ENCODE measurements at regions not wholly inside any gene's neighbourhood (a gene's known extent, or its start where the extent isn't known, plus 50 kb on each side); places are given as distances from the start of the nearest gene placed in this dataset.

DNA sequence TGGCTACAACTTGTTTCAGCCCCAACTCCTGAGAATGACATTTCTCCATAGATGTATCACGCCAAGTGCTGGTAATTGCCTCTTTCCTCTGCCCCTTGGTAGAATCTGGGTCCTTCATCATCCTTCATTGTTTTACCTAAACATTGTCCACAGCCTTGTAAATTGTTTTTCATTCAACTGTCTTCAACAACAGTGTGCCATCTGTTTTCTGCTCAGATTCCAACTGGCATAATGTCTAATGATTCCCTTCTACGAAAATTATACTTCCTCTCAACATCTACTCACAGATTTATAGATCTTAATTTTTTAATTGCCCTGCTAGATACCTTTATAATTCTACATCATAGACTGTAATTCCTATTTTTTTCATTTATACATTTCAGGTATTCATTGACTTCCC is 226.9 kb downstream of the TPRG1 start:
- H3K9ac ChIP-seq (ENCODE audit: low read depth, low read length), result no peak overlapping the region
- no peaks in the 10 kb centered on the region for H3K36me3 ChIP-seq (ENCODE audit: insufficient read depth, low read length)
- TF ChIP-seq, protein P1, sequence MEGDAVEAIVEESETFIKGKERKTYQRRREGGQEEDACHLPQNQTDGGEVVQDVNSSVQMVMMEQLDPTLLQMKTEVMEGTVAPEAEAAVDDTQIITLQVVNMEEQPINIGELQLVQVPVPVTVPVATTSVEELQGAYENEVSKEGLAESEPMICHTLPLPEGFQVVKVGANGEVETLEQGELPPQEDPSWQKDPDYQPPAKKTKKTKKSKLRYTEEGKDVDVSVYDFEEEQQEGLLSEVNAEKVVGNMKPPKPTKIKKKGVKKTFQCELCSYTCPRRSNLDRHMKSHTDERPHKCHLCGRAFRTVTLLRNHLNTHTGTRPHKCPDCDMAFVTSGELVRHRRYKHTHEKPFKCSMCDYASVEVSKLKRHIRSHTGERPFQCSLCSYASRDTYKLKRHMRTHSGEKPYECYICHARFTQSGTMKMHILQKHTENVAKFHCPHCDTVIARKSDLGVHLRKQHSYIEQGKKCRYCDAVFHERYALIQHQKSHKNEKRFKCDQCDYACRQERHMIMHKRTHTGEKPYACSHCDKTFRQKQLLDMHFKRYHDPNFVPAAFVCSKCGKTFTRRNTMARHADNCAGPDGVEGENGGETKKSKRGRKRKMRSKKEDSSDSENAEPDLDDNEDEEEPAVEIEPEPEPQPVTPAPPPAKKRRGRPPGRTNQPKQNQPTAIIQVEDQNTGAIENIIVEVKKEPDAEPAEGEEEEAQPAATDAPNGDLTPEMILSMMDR (IDR thresholded peaks at IDR 0.05; ENCODE audit: borderline replicate concordance, extremely low read depth, low read length, poor library complexity, severe bottlenecking), result no peak
- no peak for TF ChIP-seq EZH2 (IDR thresholded peaks at IDR 0.05; ENCODE audit: borderline replicate concordance, low read depth, low read length, severe bottlenecking)
- ATAC-seq (ENCODE audit: insufficient read depth, low read depth) (no peak), DNase-seq (no peak)
- no peak overlapping the region for H2AFZ ChIP-seq (ENCODE audit: low read depth, low read length)
- no peaks in the 10 kb centered on the region for H3K79me2 ChIP-seq (ENCODE audit: insufficient read depth, low read length)
- H3K27me3 ChIP-seq (ENCODE audit: insufficient read depth, low read length, poor library complexity), result no peaks in the 10 kb centered on the region
- H3K4me3 ChIP-seq (ENCODE audit: low read depth in 1 of 2, low read length in 2 of 2), result no peak overlapping the region
- H3K9me3 ChIP-seq (ENCODE audit: insufficient read depth, low read length, severe bottlenecking), result no peaks in the 10 kb centered on the region
- no peak overlapping the region for H3K27ac ChIP-seq (ENCODE audit: low read length)
- H3K4me1 ChIP-seq (ENCODE audit: insufficient read depth, low read length), result no peaks in the 10 kb centered on the region
- no peak overlapping the region for H3K4me2 ChIP-seq (ENCODE audit: insufficient read depth, low read length)
- no peaks in the 10 kb centered on the region for H4K20me1 ChIP-seq (ENCODE audit: insufficient read depth, low read length)

GRCh38 chr3:189401196-189401595 is 229.4 kb downstream of the TPRG1 start:
- Histone ChIP-seq H3K4me2 (ENCODE audit: insufficient read depth, low read length) (no peak overlapping the region), H2AFZ (ENCODE audit: low read depth, low read length) (no peak overlapping the region), H3K36me3 (ENCODE audit: insufficient read depth, low read length) (no peaks in the 10 kb centered on the region), H3K4me3 (ENCODE audit: low read depth in 1 of 2, low read length in 2 of 2) (no peak overlapping the region), H3K27me3 (ENCODE audit: insufficient read depth, low read length, poor library complexity) (no peaks in the 10 kb centered on the region), H3K27ac (ENCODE audit: low read length) (no peak overlapping the region), H3K9ac (ENCODE audit: low read depth, low read length) (no peak overlapping the region), H3K9me3 (ENCODE audit: insufficient read depth, low read length, severe bottlenecking) (no peaks in the 10 kb centered on the region), H3K4me1 (ENCODE audit: insufficient read depth, low read length) (no peaks in the 10 kb centered on the region), H4K20me1 (ENCODE audit: insufficient read depth, low read length) (no peaks in the 10 kb centered on the region), H3K79me2 (ENCODE audit: insufficient read depth, low read length) (no peaks in the 10 kb centered on the region)
- ATAC-seq (ENCODE audit: insufficient read depth, low read depth) (no peak), DNase-seq (no peak)
- TF ChIP-seq, protein P1 (IDR thresholded peaks at IDR 0.05; ENCODE audit: borderline replicate concordance, extremely low read depth, low read length, poor library complexity, severe bottlenecking), result no peak
- no peak for TF ChIP-seq EZH2 (IDR thresholded peaks at IDR 0.05; ENCODE audit: borderline replicate concordance, low read depth, low read length, severe bottlenecking)

DNA sequence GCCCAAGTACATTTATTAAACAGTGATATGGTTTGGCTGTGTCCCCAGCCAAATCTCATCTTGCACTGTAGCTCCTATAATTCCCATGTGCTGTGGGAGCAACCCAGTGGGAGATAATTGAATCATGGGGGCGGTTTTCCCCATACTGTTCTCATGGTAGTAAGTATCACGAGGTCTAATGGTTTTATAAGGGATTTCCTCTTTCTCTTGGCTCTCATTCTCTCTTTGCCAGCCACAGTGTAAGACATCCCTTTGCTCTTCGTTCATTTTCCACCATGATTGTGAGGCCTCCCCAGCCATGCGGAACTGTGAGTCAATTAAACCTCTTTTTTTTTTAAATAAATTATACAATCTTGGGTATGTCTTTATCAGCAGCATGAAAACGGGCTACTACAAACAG is 228.0 kb upstream of the TP63 start:
- H2AFZ ChIP-seq (ENCODE audit: low read depth, low read length), result no peak overlapping the region
- H3K4me3 ChIP-seq (ENCODE audit: low read depth in 1 of 2, low read length in 2 of 2), result no peak overlapping the region
- no peaks in the 10 kb centered on the region for H3K36me3 ChIP-seq (ENCODE audit: insufficient read depth, low read length)
- H4K20me1 ChIP-seq (ENCODE audit: insufficient read depth, low read length), result no peaks in the 10 kb centered on the region
- no peaks in the 10 kb centered on the region for H3K4me1 ChIP-seq (ENCODE audit: insufficient read depth, low read length)
- no peaks in the 10 kb centered on the region for H3K27me3 ChIP-seq (ENCODE audit: insufficient read depth, low read length, poor library complexity)
- no peak overlapping the region for H3K9ac ChIP-seq (ENCODE audit: low read depth, low read length)
- H3K4me2 ChIP-seq (ENCODE audit: insufficient read depth, low read length), result no peak overlapping the region
- DNase-seq, result no peak
- TF ChIP-seq, protein P1 (IDR thresholded peaks at IDR 0.05; ENCODE audit: borderline replicate concordance, extremely low read depth, low read length, poor library complexity, severe bottlenecking), result no peak
- TF ChIP-seq EZH2 (IDR thresholded peaks at IDR 0.05; ENCODE audit: borderline replicate concordance, low read depth, low read length, severe bottlenecking), result no peak
- H3K27ac ChIP-seq (ENCODE audit: low read length), result no peak overlapping the region
- no peaks in the 10 kb centered on the region for H3K9me3 ChIP-seq (ENCODE audit: insufficient read depth, low read length, severe bottlenecking)
- H3K79me2 ChIP-seq (ENCODE audit: insufficient read depth, low read length), result no peaks in the 10 kb centered on the region
- ATAC-seq (ENCODE audit: insufficient read depth, low read depth), result no peak

GRCh38 chr3:189404024-189404423 is 227.2 kb upstream of the TP63 start:
- Histone ChIP-seq H3K4me3 (ENCODE audit: low read depth in 1 of 2, low read length in 2 of 2) (no peak overlapping the region), H3K79me2 (ENCODE audit: insufficient read depth, low read length) (no peaks in the 10 kb centered on the region), H3K4me1 (ENCODE audit: insufficient read depth, low read length) (no peaks in the 10 kb centered on the region), H4K20me1 (ENCODE audit: insufficient read depth, low read length) (no peaks in the 10 kb centered on the region), H3K27ac (ENCODE audit: low read length) (no peak overlapping the region), H3K9me3 (ENCODE audit: insufficient read depth, low read length, severe bottlenecking) (no peaks in the 10 kb centered on the region), H3K4me2 (ENCODE audit: insufficient read depth, low read length) (no peak overlapping the region), H3K27me3 (ENCODE audit: insufficient read depth, low read length, poor library complexity) (no peaks in the 10 kb centered on the region), H3K9ac (ENCODE audit: low read depth, low read length) (no peak overlapping the region), H2AFZ (ENCODE audit: low read depth, low read length) (no peak overlapping the region), H3K36me3 (ENCODE audit: insufficient read depth, low read length) (no peaks in the 10 kb centered on the region)
- DNase-seq (no peak), ATAC-seq (ENCODE audit: insufficient read depth, low read depth) (no peak)
- TF ChIP-seq, protein P1 (IDR thresholded peaks at IDR 0.05; ENCODE audit: borderline replicate concordance, extremely low read depth, low read length, poor library complexity, severe bottlenecking), result no peak
- no peak for TF ChIP-seq EZH2 (IDR thresholded peaks at IDR 0.05; ENCODE audit: borderline replicate concordance, low read depth, low read length, severe bottlenecking)

Data from DND-41 (cell line).